ENCODE measurements at regions not wholly inside any gene's neighbourhood (a gene's known extent, or its start where the extent isn't known, plus 50 kb on each side); places are given as distances from the start of the nearest gene placed in this dataset.
"Not testable (repeated sequence)": the region's sequence is repeated elsewhere in the genome, so short reads cannot be mapped to it uniquely, and the experiment has no call there.

DNA sequence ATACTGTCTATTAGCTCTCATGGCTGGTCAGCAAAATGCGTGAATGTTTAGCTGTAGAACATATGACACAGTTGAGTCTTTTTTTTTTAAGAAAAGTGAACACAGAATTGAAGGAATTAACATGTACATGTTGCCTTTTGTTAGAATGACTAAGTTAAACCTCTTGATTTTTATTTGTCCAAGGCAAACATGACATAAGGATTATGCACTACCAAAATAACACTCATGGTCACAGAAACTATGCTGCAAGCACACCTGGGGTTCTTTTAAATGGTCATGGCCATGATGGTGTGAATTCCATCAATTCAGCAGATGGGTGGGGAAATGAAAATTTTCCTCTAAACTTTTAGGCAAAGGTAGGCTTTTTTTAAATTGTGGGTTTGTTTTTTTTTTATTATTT, 80.1 kb upstream of the CXCL13 start:
- no peak for TF ChIP-seq POLR2AphosphoS5 (IDR thresholded peaks at IDR 0.05)
- no peak for TF ChIP-seq POLR2A (IDR thresholded peaks at IDR 0.05)
- no peak for TF ChIP-seq CTCF (IDR thresholded peaks at IDR 0.05)
- H3K4me1 ChIP-seq = no peaks in the 10 kb centered on the region
- no peak for DNase-seq (ENCODE audit: low spot score in 2 of 2)
- H3K36me3 ChIP-seq = no peaks in the 10 kb centered on the region
- no peak overlapping the region for H3K4me3 ChIP-seq
- H3K9me3 ChIP-seq = no peaks in the 10 kb centered on the region
- intact Hi-C loops (cut with DNase I; ENCODE audit: low total_unique reads) = no loop called here
- H3K27ac ChIP-seq = no peak overlapping the region
- H3K27me3 ChIP-seq = no peaks in the 10 kb centered on the region

DNA sequence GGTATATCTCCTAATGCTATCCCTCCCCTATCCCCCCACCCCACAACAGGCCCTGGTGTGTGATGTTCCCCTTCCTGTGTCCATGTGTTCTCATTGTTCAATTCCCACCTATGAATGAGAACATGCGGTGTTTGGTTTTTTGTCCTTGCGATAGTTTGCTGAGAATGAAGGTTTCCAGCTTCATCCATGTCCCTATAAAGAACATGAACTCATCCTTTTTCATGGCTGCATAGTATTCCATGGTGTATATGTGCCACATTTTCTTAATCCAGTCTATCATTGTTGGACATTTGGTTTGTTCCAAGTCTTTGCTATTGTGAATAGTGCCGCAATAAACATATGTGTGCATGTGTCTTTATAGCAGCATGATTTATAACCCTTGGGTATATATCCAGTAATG, 77.7 kb upstream of the CXCL13 start:
- H3K4me3 ChIP-seq; H3K9me3 ChIP-seq; DNase-seq (ENCODE audit: low spot score in 2 of 2); H3K27me3 ChIP-seq; H3K36me3 ChIP-seq; H3K27ac ChIP-seq; intact Hi-C loops (cut with DNase I; ENCODE audit: low total_unique reads); H3K4me1 ChIP-seq: not testable (repeated sequence)

- Histone ChIP-seq H3K4me3 (no peak overlapping the region), H3K4me1 (peaks cover 0 to 6% of the 10 kb centered on the region in 2 donors), H3K27ac (peak overlapping the region in 1 of 2 donors; percentile 71), H3K36me3 (no peaks in the 10 kb centered on the region), H3K27me3 (no peaks in the 10 kb centered on the region), H3K9me3 (peaks cover 6 to 7% of the 10 kb centered on the region in 2 donors)
- TF ChIP-seq CTCF (IDR thresholded peaks at IDR 0.05) (no peak), POLR2A (IDR thresholded peaks at IDR 0.05) (no peak), POLR2AphosphoS5 (IDR thresholded peaks at IDR 0.05) (no peak)
- DNase-seq (ENCODE audit: low spot score in 2 of 2) = no peak
- intact Hi-C loops (cut with DNase I; ENCODE audit: low total_unique reads) = no loop called here
Observed at GRCh38 chr4:77538144-77538543, 67.5 kb upstream of the CXCL13 start.

DNA sequence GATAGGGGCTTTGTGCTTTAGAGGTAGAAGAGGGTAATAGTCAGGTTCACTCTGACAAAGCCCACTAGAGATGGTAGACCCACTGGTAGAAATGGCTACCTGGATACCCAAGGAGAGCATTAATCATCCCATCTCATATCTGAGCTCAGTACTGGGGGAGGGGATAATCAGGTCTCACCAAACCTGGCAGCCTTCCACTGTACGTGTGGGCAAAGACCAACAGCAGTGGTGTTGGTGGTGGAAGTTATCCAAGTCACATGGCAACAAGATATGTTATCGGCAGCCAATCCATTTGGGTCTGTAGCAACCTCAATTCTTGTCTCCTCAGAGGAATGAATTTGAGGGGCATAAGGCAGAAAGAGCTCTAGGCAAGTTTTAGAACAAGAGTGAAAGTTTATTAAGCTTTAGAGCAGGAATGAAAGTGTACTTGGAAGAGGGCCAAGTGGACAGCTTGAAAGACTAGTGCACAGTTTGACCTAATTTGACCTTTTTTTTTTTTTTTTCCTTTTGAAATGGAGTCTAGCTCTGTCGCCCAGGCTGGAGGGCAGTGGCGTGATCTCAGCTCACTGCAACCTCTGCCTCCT, 67.0 kb upstream of the CXCL13 start:
- TF ChIP-seq POLR2AphosphoS5 (IDR thresholded peaks at IDR 0.05) (no peak), POLR2A (IDR thresholded peaks at IDR 0.05) (no peak), CTCF (IDR thresholded peaks at IDR 0.05) (no peak)
- peaks cover 3% of the 10 kb centered on the region in 2 donors for H3K9me3 ChIP-seq
- peaks cover 0 to 6% of the 10 kb centered on the region in 2 donors for H3K4me1 ChIP-seq
- no peaks in the 10 kb centered on the region for H3K27me3 ChIP-seq
- no peak overlapping the region for H3K4me3 ChIP-seq
- H3K27ac ChIP-seq = peak overlapping the region; percentile 68 to 71
- DNase-seq (ENCODE audit: low spot score in 2 of 2) = no peak
- no peaks in the 10 kb centered on the region for H3K36me3 ChIP-seq
- intact Hi-C loops (cut with DNase I; ENCODE audit: low total_unique reads) = no loop called here
